HEK293 (cell line): ENCODE measurements at regions not wholly inside any gene's neighbourhood (a gene's known extent, or its start where the extent isn't known, plus 50 kb on each side); places are given as distances from the start of the nearest gene placed in this dataset.

Experiments
- ATF2 ChIP-seq: fragments of 450-650 bp; formaldehyde crosslinking; IDR thresholded peaks from 2 replicates; pipeline ENCODE4 v1.5.1; 2016; ENCODE audit warnings: missing biosample characterization, missing genetic modification characterization, low read depth
- ZNF660 ChIP-seq: fragments of 450-650 bp; IDR thresholded peaks from 2 replicates; pipeline ENCODE4 v1.5.1; 2018; ENCODE audit warnings: missing biosample characterization, mild to moderate bottlenecking, missing genetic modification characterization

GRCh38 chr13:109913936-109914510 is 127.6 kb upstream of the IRS2 start:
- no peak for TF ChIP-seq ATF2
- no peak for TF ChIP-seq ZNF660 (tag by site-specific recombination)
